Prostate gland (tissue), 2 donors: ENCODE measurements at regions not wholly inside any gene's neighbourhood (a gene's known extent, or its start where the extent isn't known, plus 50 kb on each side); places are given as distances from the start of the nearest gene placed in this dataset.

Experiments used
- DNase-seq: peaks from one replicate; pipeline ENCODE4 v3.0.0-alpha.2; 2019; ENCODE audit warnings: low spot score
- H3K27ac ChIP-seq, 2 donors: fragments of 200-600 bp; sonication (generic); 2 replicates each; pipeline ENCODE4 v1.5.1; 2017 to 2019
- H3K27me3 ChIP-seq: fragments of 200-600 bp; sonication (generic); replicated peaks from 2 replicates; pipeline ENCODE4 v1.5.1; 2019; ENCODE audit not compliant: insufficient read depth
- H3K36me3 ChIP-seq, 2 donors: fragments of 200-600 bp; sonication (generic); 1 replicate in 1 of 2; 2 replicates in 1 of 2; pipeline versions ENCODE4 v1.5.1 to v1.8.1; 2017 to 2019
- H3K4me1 ChIP-seq: fragments of 200-600 bp; sonication (generic); replicated peaks from 2 replicates; pipeline ENCODE4 v1.5.1; 2019
- H3K4me3 ChIP-seq, 2 donors: fragments of 200-600 bp; sonication (generic); 2 replicates each; pipeline ENCODE4 v1.5.1; 2017 to 2019
- H3K9me3 ChIP-seq: fragments of 200-600 bp; sonication (generic); 2 replicates; pipeline ENCODE4 v1.5.1; 2017
- POLR2A ChIP-seq: fragments of 450-650 bp; IDR thresholded peaks from one replicate; pipeline ENCODE4 v1.6.1; 2016; ENCODE audit warnings: antibody characterized with exemption, mild to moderate bottlenecking
- POLR2AphosphoS5 ChIP-seq: sonication (generic); formaldehyde crosslinking; IDR thresholded peaks from one replicate; pipeline ENCODE4 v1.6.1; 2017; ENCODE audit warnings: antibody characterized with exemption
- WGBS: methylation state at CpG from one replicate; pipeline ENCODE4 v1.1.5; 2018; 5-methylcytosine and 5-hydroxymethylcytosine counted together
- intact Hi-C: fragments of 100-400 bp; cut with DNase I; formaldehyde crosslinking; loops from one replicate; pipeline ENCODE4 v1.14.2; 2022
- TF ChIP-seq, protein P1 (sequence below), 4 experiments: fragments of 200-600 bp in 2 of 4; fragments of 450-650 bp in 2 of 4; sonication (generic) in 2 of 4; IDR thresholded peaks; 1 replicate in 3 of 4; 2 replicates in 1 of 4; pipeline ENCODE4 v1.5.1; 2016 to 2019; ENCODE audit warnings: antibody characterized with exemption in 4 of 4, mild to moderate bottlenecking in 2 of 4, moderate library complexity in 2 of 4

DNA sequence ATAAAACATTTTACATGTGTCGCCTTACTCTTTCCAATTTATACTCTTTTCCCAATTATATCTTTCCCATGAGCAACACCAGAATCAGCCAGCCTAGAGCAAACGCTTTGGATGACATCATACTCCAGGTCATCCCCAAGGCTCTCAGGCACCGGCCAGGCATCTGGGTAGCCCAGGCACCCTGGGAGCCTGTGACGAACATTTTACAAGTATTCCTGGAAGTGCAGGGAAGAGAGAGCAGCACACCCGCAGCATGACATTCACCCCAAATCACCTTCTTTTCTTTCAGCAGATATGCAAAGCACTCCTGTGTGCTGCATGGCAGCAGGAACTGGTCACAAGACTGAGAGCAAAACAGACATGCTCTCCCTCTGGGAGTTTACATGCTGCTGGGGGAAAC is 75.7 kb upstream of the SMIM23 start:
- H3K4me1 ChIP-seq, result no peaks in the 10 kb centered on the region
- 89% methylated on average over 5 of the region's 5 CpGs for WGBS
- H3K9me3 ChIP-seq, result no peaks in the 10 kb centered on the region
- no peak overlapping the region for H3K27ac ChIP-seq
- no peaks in the 10 kb centered on the region for H3K27me3 ChIP-seq
- H3K4me3 ChIP-seq, result no peak overlapping the region
- no peak for DNase-seq
- no peak for TF ChIP-seq POLR2A
- TF ChIP-seq, protein P1, sequence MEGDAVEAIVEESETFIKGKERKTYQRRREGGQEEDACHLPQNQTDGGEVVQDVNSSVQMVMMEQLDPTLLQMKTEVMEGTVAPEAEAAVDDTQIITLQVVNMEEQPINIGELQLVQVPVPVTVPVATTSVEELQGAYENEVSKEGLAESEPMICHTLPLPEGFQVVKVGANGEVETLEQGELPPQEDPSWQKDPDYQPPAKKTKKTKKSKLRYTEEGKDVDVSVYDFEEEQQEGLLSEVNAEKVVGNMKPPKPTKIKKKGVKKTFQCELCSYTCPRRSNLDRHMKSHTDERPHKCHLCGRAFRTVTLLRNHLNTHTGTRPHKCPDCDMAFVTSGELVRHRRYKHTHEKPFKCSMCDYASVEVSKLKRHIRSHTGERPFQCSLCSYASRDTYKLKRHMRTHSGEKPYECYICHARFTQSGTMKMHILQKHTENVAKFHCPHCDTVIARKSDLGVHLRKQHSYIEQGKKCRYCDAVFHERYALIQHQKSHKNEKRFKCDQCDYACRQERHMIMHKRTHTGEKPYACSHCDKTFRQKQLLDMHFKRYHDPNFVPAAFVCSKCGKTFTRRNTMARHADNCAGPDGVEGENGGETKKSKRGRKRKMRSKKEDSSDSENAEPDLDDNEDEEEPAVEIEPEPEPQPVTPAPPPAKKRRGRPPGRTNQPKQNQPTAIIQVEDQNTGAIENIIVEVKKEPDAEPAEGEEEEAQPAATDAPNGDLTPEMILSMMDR (IDR thresholded peaks at IDR 0.05), result no peak
- no peak for TF ChIP-seq POLR2AphosphoS5
- no peaks in the 10 kb centered on the region for H3K36me3 ChIP-seq
- intact Hi-C loops, result no loop called here

DNA sequence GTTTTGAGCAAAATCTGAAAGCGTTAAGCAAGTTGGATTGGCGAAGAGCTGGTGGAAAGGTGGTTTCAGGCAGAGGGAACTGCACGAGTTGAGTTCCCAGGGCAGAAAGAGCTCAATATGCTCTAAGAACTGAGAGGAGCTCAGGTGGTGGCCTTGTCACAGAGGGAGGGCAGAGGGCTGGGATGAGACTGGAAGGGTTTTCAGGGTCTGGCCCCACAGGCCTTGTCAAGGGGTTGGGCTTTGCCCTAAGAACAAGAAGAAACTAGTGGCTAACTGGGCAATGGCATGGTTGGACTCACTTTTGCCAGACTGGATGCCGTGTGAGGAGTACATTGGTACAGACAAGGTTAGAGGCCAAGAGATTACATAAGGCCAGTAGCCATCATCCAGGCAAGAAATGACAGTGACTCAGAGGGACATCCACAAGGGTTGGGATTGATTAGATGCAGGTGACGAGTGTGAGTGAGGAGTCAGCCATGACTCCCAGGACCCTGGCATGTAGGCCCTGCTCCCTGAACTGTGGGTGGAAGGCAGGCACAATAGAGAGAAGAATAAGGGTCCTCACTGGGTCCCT is 75.1 kb upstream of the SMIM23 start:
- Histone ChIP-seq H3K27me3 (no peaks in the 10 kb centered on the region), H3K27ac (no peak overlapping the region), H3K4me1 (no peaks in the 10 kb centered on the region), H3K4me3 (no peak overlapping the region), H3K36me3 (no peaks in the 10 kb centered on the region), H3K9me3 (no peaks in the 10 kb centered on the region)
- intact Hi-C loops, result no loop called here
- TF ChIP-seq, protein P1 (IDR thresholded peaks at IDR 0.05), result no peak
- no peak for TF ChIP-seq POLR2AphosphoS5
- no peak for TF ChIP-seq POLR2A
- WGBS, result 90% methylated on average over 5 of the region's 5 CpGs
- DNase-seq, result no peak

DNA sequence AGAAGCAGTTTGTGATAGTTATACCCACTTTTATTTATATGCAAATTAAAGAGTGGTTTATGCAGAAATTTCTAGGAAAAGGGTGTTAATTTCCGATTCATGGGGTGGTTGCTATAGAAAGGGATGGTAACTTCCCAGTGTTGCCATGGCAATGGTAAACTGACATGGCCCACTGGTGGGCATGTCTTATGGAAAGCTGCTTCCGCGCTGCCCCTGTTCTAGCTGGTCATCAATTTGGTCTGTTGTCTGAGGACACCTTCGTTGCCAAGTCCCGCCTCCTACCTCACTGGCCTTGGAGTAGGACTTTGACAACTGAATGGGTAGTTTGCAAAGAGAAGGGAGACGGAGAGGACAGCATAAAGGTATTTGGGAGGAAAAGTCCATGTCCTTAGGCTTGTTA is 74.0 kb upstream of the SMIM23 start:
- no peak for TF ChIP-seq POLR2A
- TF ChIP-seq, protein P1 (IDR thresholded peaks at IDR 0.05), result no peak
- TF ChIP-seq POLR2AphosphoS5, result no peak
- WGBS, result 84% methylated on average over 6 of the region's 6 CpGs
- Histone ChIP-seq H3K4me3 (no peak overlapping the region), H3K27me3 (no peaks in the 10 kb centered on the region), H3K4me1 (no peaks in the 10 kb centered on the region), H3K27ac (no peak overlapping the region), H3K36me3 (no peaks in the 10 kb centered on the region), H3K9me3 (no peaks in the 10 kb centered on the region)
- intact Hi-C loops, result no loop called here
- no peak for DNase-seq

DNA sequence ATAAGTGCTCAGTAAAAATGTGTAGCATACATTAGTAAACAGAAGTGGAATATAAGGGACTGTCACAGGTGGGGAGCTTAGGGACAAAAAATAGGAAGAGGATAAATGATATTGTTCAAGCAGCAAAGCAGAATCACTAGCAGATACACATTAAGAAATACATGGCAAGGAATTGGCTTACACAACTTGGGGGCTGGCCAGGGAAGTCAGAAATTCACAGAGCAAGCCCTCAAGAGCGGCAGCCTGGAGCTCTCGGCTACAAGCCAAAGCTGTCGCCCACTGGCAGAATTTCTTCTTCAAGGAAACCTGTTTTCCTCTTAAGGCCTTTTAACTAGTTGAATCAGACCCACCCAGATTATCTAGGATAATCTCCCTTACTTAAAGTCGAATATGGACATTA is 73.0 kb upstream of the SMIM23 start:
- H3K27ac ChIP-seq, result no peak overlapping the region
- no peaks in the 10 kb centered on the region for H3K9me3 ChIP-seq
- no peaks in the 10 kb centered on the region for H3K4me1 ChIP-seq
- 19% methylated on average over 4 of the region's 4 CpGs for WGBS
- intact Hi-C loops, result no loop called here
- H3K36me3 ChIP-seq, result no peaks in the 10 kb centered on the region
- no peaks in the 10 kb centered on the region for H3K27me3 ChIP-seq
- DNase-seq, result no peak
- no peak for TF ChIP-seq POLR2AphosphoS5
- no peak for TF ChIP-seq POLR2A
- TF ChIP-seq, protein P1 (IDR thresholded peaks at IDR 0.05), result no peak
- H3K4me3 ChIP-seq, result no peak overlapping the region

DNA sequence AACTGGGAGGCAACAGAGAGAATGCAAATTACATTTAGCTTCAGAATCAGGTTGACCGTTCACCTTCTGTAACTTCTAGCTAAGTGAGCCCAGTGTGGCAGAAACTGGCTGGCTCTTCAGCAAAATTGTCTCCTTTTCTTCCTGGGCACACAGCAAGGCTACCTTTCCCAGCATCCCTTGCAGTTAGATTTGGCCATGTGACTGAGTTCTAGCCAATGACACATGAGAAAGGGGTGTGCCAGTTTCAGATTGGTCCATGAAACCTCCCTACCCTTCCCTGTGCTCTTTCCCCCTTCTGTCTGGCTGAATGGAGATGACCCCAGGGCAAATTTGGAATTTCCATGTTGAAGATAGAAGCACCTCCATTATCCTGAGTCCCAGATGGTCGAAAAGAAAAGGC is 72.5 kb upstream of the SMIM23 start:
- 75% methylated on average over 2 of the region's 2 CpGs for WGBS
- H3K4me1 ChIP-seq, result no peaks in the 10 kb centered on the region
- no peaks in the 10 kb centered on the region for H3K9me3 ChIP-seq
- H3K27ac ChIP-seq, result no peak overlapping the region
- no peaks in the 10 kb centered on the region for H3K27me3 ChIP-seq
- intact Hi-C loops, result no loop called here
- H3K4me3 ChIP-seq, result no peak overlapping the region
- DNase-seq, result no peak
- TF ChIP-seq POLR2A, result no peak
- TF ChIP-seq, protein P1 (IDR thresholded peaks at IDR 0.05), result no peak
- TF ChIP-seq POLR2AphosphoS5, result no peak
- H3K36me3 ChIP-seq, result no peaks in the 10 kb centered on the region
